GM12878 (cell line): ENCODE measurements at regions not wholly inside any gene's neighbourhood (a gene's known extent, or its start where the extent isn't known, plus 50 kb on each side); places are given as distances from the start of the nearest gene placed in this dataset.

Experiments used
- ATAC-seq: fragments of 200-7000 bp; cut with Tn5 transposase; 3 replicates; pipeline ENCODE4 v1.9.1; 2020; ENCODE audit warnings: mild to moderate bottlenecking, moderate library complexity
- BruUV-seq: library from RNA; stranded (reverse); fragments of 400-500 nt; replicated peaks from 2 replicates; lab custom pipeline; 2021; lab: Mats Ljungman, UMichigan
- CTCF ChIA-PET: fragments of 300-600 bp; sonication (Branson Sonifier 250); formaldehyde crosslinking; extraction: SDS; loops from one replicate; lab custom pipeline; 2021; ENCODE audit warnings: inconsistent platforms; lab: Yijun Ruan, JAX
- POLR2A ChIA-PET: fragments of 350-600 bp; formaldehyde crosslinking; extraction: SDS; loops from one replicate; lab custom pipeline; 2021; ENCODE audit warnings: inconsistent platforms; lab: Charles Lee
- RAD21 ChIA-PET: fragments of 300-600 bp; sonication (Branson Sonifier 250); formaldehyde crosslinking; loops from one replicate; lab custom pipeline; 2023; ENCODE audit warnings: antibody characterized with exemption; ENCODE audit not compliant: unreplicated experiment; lab: Charles Lee
- SMC1A ChIA-PET: fragments of 300-600 bp; sonication (Branson Sonifier 250); formaldehyde crosslinking; loops from one replicate; lab custom pipeline; 2023; ENCODE audit not compliant: unreplicated experiment, uncharacterized antibody; lab: Charles Lee
- DNase-seq: peaks from one replicate; pipeline ENCODE4 v3.0.0-alpha.2; 2011; ENCODE audit warnings: low read depth, low spot score
- FAIRE-seq: peaks from 3 replicates; lab custom pipeline; 2011; peaks lifted over from hg19 to GRCh38; lab: Jason Lieb, UNC
- H2AFZ ChIP-seq: 2 replicates; pipeline ENCODE4 v1.6.0; 2011; ENCODE audit warnings: low read depth, low read length, control low read depth; ENCODE audit not compliant: control insufficient read depth
- H3K27ac ChIP-seq: 2 replicates; pipeline ENCODE4 v1.5.1; 2011; ENCODE audit warnings: control low read depth; ENCODE audit not compliant: control insufficient read depth, insufficient read depth
- H3K27me3 ChIP-seq, 2 experiments: replicated peaks in 1 of 2; 2 replicates each; pipeline versions ENCODE4 v1.6.0 to v1.6.1; 2011; ENCODE audit warnings: low read length in 1 of 2; ENCODE audit not compliant: control insufficient read depth in 2 of 2, insufficient read depth in 2 of 2
- H3K36me3 ChIP-seq, 2 experiments: 2 replicates each; pipeline ENCODE4 v1.5.1; 2011; ENCODE audit warnings: low read length in 1 of 2; ENCODE audit not compliant: control insufficient read depth in 2 of 2, insufficient read depth in 2 of 2
- H3K4me1 ChIP-seq: 2 replicates; pipeline ENCODE4 v1.6.1; 2011; ENCODE audit warnings: mild to moderate bottlenecking, low read length, moderate library complexity, mixed read lengths; ENCODE audit not compliant: control insufficient read depth, insufficient read depth
- H3K4me2 ChIP-seq: 2 replicates; pipeline ENCODE4 v1.6.0; 2011; ENCODE audit warnings: control low read depth; ENCODE audit not compliant: control insufficient read depth, insufficient read depth
- H3K4me3 ChIP-seq: fragments of 200-600 bp; sonication (generic); 2 replicates; pipeline ENCODE4 v1.5.1; 2016
- H3K79me2 ChIP-seq: 2 replicates; pipeline ENCODE4 v1.6.0; 2011; ENCODE audit warnings: low read length; ENCODE audit not compliant: control insufficient read depth, insufficient read depth
- H3K9ac ChIP-seq: 2 replicates; pipeline ENCODE4 v1.8.0; 2011; ENCODE audit warnings: low read length, control low read depth, mixed read lengths; ENCODE audit not compliant: control insufficient read depth, insufficient read depth
- H3K9me3 ChIP-seq: replicated peaks from 3 replicates; pipeline ENCODE4 v1.5.1; 2011; ENCODE audit warnings: mild to moderate bottlenecking, low read length; ENCODE audit not compliant: control insufficient read depth, insufficient read depth
- H4K20me1 ChIP-seq: 2 replicates; pipeline ENCODE4 v1.6.0; 2011; ENCODE audit not compliant: control insufficient read depth, insufficient read depth
- BACH1 ChIP-seq: fragments of 450-650 bp; IDR thresholded peaks from 2 replicates; pipeline ENCODE4 v1.6.1; 2017; ENCODE audit warnings: mild to moderate bottlenecking, borderline replicate concordance
- HCFC1 ChIP-seq: fragments of 150-350 bp; IDR thresholded peaks from 2 replicates; pipeline ENCODE4 v1.6.1; 2014; ENCODE audit warnings: low read length
- HDAC2 ChIP-seq: fragments of 200-600 bp; sonication (generic); IDR thresholded peaks from 2 replicates; pipeline ENCODE4 v1.6.1; 2017
- HDGF ChIP-seq: fragments of 450-650 bp; IDR thresholded peaks from 2 replicates; pipeline ENCODE4 v1.6.1; 2016; ENCODE audit warnings: antibody characterized with exemption
- IKZF2 ChIP-seq, 2 experiments: fragments of 450-650 bp; IDR thresholded peaks; 2 replicates each; pipeline ENCODE4 v1.6.1; 2017; ENCODE audit warnings: mild to moderate bottlenecking in 2 of 2, moderate library complexity in 2 of 2
- JUNB ChIP-seq: IDR thresholded peaks from 2 replicates; pipeline ENCODE4 v1.6.1; 2016; ENCODE audit warnings: antibody characterized with exemption, mild to moderate bottlenecking
- MEF2B ChIP-seq: fragments of 450-650 bp; IDR thresholded peaks from 2 replicates; pipeline ENCODE4 v1.6.1; 2018; ENCODE audit warnings: mild to moderate bottlenecking, moderate library complexity; ENCODE audit not compliant: partially characterized antibody, poor library complexity, severe bottlenecking
- MTA3 ChIP-seq: IDR thresholded peaks from 2 replicates; pipeline ENCODE4 v1.6.1; 2012; ENCODE audit warnings: low read length, inconsistent platforms, borderline replicate concordance
- NRF1 ChIP-seq: conservative IDR thresholded peaks from 2 replicates; pipeline ENCODE4 v1.6.1; 2011; ENCODE audit warnings: mild to moderate bottlenecking, low read depth, low read length, improper control_type of control experiment
- RB1 ChIP-seq: fragments of 450-650 bp; formaldehyde crosslinking; IDR thresholded peaks from 2 replicates; pipeline ENCODE4 v1.6.1; 2017; ENCODE audit warnings: mild to moderate bottlenecking, borderline replicate concordance
- RFX5 ChIP-seq: IDR thresholded peaks from 2 replicates; pipeline ENCODE4 v1.6.1; 2011; ENCODE audit warnings: low read depth, low read length, improper control_type of control experiment
- SMAD1 ChIP-seq: fragments of 450-650 bp; IDR thresholded peaks from 2 replicates; pipeline ENCODE4 v1.6.1; 2018; ENCODE audit warnings: mild to moderate bottlenecking, low read depth; ENCODE audit not compliant: partially characterized antibody
- SMARCA5 ChIP-seq: fragments of 450-650 bp; IDR thresholded peaks from 2 replicates; pipeline ENCODE4 v1.6.1; 2017; ENCODE audit warnings: mild to moderate bottlenecking
- TAF1 ChIP-seq: IDR thresholded peaks from 2 replicates; pipeline ENCODE4 v1.6.1; 2011; ENCODE audit warnings: mild to moderate bottlenecking, low read depth, low read length, borderline replicate concordance
- TCF7 ChIP-seq: IDR thresholded peaks from 2 replicates; pipeline ENCODE4 v1.6.1; 2014; ENCODE audit warnings: antibody characterized with exemption, borderline replicate concordance
- ZBED1 ChIP-seq: IDR thresholded peaks from 2 replicates; pipeline ENCODE4 v1.6.1; 2016; ENCODE audit warnings: borderline replicate concordance
- ZNF274 ChIP-seq: IDR thresholded peaks from one replicate; pipeline ENCODE4 v1.8.0; 2011; ENCODE audit not compliant: insufficient read length, insufficient read depth
- WGBS: methylation state at CpG from one replicate; pipeline ENCODE4 v1.1.6; 2016; ENCODE audit warnings: low lambda C conversion rate; ENCODE audit not compliant: insufficient replicate concordance, insufficient coverage; ENCODE audit errors: missing lambda C conversion rate; 5-methylcytosine and 5-hydroxymethylcytosine counted together
- in situ Hi-C: fragments of 300-500 bp; cut with MboI; formaldehyde crosslinking; loops from 9 replicates; pipeline ENCODE4 v1.14.3; 2018; ENCODE audit warnings: mixed read lengths
- intact Hi-C: fragments of 100-400 bp; cut with micrococcal nuclease; formaldehyde crosslinking; loops from one replicate; pipeline ENCODE4 v1.14.2; 2022; ENCODE audit not compliant: unreplicated experiment
- TF ChIP-seq, protein P1 (sequence below): IDR thresholded peaks from 2 replicates; pipeline ENCODE4 v1.6.1; 2011; ENCODE audit warnings: low read depth, low read length, improper control_type of control experiment, borderline replicate concordance

DNA sequence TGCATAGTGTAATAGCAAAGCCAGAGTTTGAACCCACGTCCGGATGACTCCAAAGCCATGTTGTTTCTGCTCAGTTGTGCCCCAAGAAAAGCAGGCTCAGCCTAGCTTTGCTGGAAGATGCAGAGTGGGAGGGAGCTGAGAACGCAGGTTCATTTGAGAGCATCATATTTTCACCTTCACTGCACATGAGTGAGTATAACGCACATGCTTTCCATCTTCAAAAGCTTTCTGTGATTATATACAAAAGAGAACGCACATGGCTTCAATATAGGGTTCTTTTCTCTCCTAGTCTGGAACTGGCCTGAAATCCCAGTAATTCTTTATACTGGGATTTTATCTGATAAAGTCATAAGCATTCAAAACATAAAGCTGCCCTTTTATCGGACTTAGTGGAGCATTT, 385.5 kb upstream of the CADM1 start:
- no peak for TF ChIP-seq HDAC2
- TF ChIP-seq ZBED1 = no peak
- TF ChIP-seq MTA3 = no peak
- no peak for TF ChIP-seq ZNF274
- TF ChIP-seq HCFC1 = no peak
- no peak for TF ChIP-seq NRF1
- no peak for TF ChIP-seq RB1
- TF ChIP-seq TAF1 = no peak
- TF ChIP-seq SMAD1 = no peak
- TF ChIP-seq RFX5 = no peak
- TF ChIP-seq, protein P1, sequence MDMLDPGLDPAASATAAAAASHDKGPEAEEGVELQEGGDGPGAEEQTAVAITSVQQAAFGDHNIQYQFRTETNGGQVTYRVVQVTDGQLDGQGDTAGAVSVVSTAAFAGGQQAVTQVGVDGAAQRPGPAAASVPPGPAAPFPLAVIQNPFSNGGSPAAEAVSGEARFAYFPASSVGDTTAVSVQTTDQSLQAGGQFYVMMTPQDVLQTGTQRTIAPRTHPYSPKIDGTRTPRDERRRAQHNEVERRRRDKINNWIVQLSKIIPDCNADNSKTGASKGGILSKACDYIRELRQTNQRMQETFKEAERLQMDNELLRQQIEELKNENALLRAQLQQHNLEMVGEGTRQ = no peak
- no peak for TF ChIP-seq MEF2B
- no peak for TF ChIP-seq JUNB
- no peak for TF ChIP-seq BACH1
- no peak for TF ChIP-seq SMARCA5
- no peak for TF ChIP-seq IKZF2 (IDR thresholded peaks at IDR 0.05)
- TF ChIP-seq TCF7 = no peak
- TF ChIP-seq HDGF = no peak
- CTCF ChIA-PET = interaction anchor here (0.9 to 1.0 kb wide), 2 partner anchors 9 to 31 kb away, joined by 3 read pairs; no protein-coding TSS in a partner anchor
- intact Hi-C loops = no loop called here
- Histone ChIP-seq H3K36me3 (no peaks in the 10 kb centered on the region), H3K27ac (no peak overlapping the region), H3K9me3 (no peaks in the 10 kb centered on the region; the same call in 2 of the 3 replicates), H4K20me1 (no peaks in the 10 kb centered on the region), H3K27me3 (no peaks in the 10 kb centered on the region), H3K4me1 (no peaks in the 10 kb centered on the region), H3K9ac (no peak overlapping the region), H3K4me3 (no peak overlapping the region), H3K79me2 (no peaks in the 10 kb centered on the region), H3K4me2 (no peak overlapping the region), H2AFZ (no peak overlapping the region)
- no TSS peak for BruUV-seq
- 72% methylated on average over 6 of the region's 6 CpGs for WGBS
- ATAC-seq = no peak
- RAD21 ChIA-PET = no interaction called here
- in situ Hi-C loops = no loop called here
- SMC1A ChIA-PET = interaction anchor here (0.7 to 1.5 kb wide), 5 partner anchors 13 to 141 kb away, joined by 3 read pairs; no protein-coding TSS in a partner anchor
- POLR2A ChIA-PET = interaction anchor here (0.7 kb wide), 1 partner anchor 16 kb away, joined by 3 read pairs; no protein-coding TSS in a partner anchor
- no peak for DNase-seq
- FAIRE-seq = no peak
